ENCODE measurements at regions not wholly inside any gene's neighbourhood (a gene's known extent, or its start where the extent isn't known, plus 50 kb on each side); places are given as distances from the start of the nearest gene placed in this dataset.
A peak's percentile ranks its signal among the peaks of the same experiment; 100 is the strongest.
"Not testable (repeated sequence)": the region's sequence is repeated elsewhere in the genome, so short reads cannot be mapped to it uniquely, and the experiment has no call there.

GRCh38 chr10:30170814-30171213 is 111.4 kb upstream of the JCAD start:
- DNase-seq (ENCODE audit: low spot score): no peak

- DNase-seq (ENCODE audit: low spot score): no peak
These were observed 110.8 kb upstream of the JCAD start for GRCh38 chr10:30170146-30170545.

DNA sequence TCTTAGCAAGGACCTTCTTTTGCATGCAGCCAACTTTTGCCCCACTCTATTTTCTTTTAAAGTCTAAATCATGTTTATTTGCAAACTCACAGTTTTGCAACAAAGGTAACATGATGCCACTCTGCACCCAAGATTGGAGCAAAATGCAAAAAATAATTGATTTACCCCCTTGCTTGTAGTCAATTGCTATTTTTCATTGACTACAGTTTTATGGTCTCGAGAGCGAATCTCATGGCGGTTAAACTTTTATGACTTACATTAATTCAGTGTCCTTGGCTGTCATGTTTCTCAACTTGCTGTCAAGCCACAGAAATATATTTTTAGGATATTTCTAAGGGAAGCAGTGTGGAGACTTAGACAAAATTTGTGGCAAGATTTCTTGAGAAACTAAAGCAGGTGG is 110.0 kb upstream of the JCAD start:
- no peak for DNase-seq (ENCODE audit: low spot score)

- no peak for DNase-seq (ENCODE audit: low spot score)
These were observed 107.5 kb upstream of the JCAD start for GRCh38 chr10:30166929-30167328.

GRCh38 chr10:30163410-30163809 is 104.0 kb upstream of the JCAD start:
- DNase-seq (ENCODE audit: low spot score): not testable (repeated sequence)

DNA sequence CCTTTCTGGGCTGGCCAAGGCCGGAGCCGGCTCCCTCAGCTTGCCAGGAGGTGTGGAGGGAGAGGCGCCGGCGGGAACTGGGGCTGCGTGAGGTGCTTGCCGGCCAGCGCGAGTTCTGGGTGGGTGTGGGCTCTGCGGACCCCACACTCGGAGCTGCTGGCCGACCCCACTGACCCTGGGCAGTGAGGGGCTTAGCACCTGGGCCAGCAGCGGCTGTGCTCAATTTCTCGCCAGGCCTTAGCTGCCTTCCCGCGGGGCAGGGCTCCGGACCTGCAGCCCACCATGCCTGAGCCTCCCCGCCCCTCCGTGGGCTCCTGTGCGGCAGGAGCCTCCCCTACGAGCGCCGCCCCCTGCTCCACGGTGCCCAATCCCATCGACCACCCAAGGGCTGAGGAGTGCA is 103.4 kb upstream of the JCAD start:
- not testable (repeated sequence) for DNase-seq (ENCODE audit: low spot score)

GRCh38 chr10:30160271-30160982 is 101.0 kb upstream of the JCAD start:
- no peak for DNase-seq (ENCODE audit: low spot score)

GRCh38 chr10:30159614-30160013 is 100.2 kb upstream of the JCAD start:
- DNase-seq (ENCODE audit: low spot score): not testable (repeated sequence)

GRCh38 chr10:30158325-30158960 is 99.1 kb upstream of the JCAD start:
- DNase-seq (ENCODE audit: low spot score): no peak

GRCh38 chr10:30155401-30155800 is 96.0 kb upstream of the JCAD start:
- DNase-seq (ENCODE audit: low spot score): no peak

DNA sequence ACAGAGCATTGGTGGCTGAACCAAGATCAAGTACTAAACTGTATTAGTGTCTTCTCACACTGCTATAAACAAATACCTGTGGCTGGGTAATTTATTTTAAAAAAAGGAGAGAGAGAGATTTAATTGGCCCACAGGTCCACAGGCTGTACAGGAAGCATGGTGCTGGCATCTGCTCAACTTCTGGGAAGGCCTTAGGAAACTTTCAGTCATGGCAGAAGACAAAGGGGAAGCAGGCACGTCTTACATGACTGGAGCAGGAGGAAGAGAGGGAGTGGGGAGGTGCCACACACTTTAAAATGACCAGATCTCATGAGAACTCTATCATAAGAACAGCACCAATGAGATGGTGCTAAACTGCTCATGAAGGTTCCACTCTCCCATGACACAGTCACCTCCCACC is 95.2 kb upstream of the JCAD start:
- no peak for DNase-seq (ENCODE audit: low spot score)

- no peak for DNase-seq (ENCODE audit: low spot score)
These were observed 94.7 kb upstream of the JCAD start for GRCh38 chr10:30154126-30154525.

DNA sequence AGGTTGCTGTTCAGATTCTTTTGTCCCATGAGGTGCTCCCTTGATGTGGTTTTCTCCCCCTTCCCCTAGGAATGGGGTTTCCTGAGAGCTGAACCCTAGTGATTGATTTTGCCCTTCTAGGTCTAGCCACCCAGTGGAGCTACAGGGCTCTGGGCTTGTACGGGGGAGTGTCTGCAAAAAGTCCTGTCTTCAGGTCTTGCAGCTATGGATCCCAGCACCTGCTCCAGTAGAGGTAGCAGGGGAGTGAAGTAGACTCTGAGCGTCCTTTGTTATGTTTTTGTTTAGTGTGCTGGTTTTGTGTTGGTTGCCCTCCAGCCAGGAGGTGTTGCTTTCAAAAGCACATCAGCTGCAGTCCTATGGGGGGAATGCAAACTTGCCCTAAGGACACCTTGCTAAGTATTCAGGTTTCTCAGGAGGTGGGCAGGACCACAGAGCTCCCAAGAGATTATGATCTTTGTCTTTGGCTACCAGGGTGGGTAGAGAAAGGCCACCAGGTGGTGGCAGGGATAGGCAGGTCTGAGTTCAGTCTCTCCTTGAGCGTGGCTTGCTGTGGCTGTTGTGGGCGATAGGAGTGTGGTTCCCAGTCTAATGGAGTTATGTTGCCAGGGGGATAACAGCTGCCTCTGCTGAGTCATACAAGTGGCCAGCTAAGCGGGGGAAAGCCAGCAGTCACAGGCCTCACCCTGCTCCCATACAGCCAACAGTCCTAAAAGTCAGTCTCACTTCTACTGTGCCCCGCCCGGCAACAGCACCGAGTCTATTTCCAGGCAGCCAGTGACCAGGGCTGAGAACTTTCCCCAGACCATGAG is 92.4 kb upstream of the JCAD start:
- DNase-seq (ENCODE audit: low spot score): peak; percentile 23

DNA sequence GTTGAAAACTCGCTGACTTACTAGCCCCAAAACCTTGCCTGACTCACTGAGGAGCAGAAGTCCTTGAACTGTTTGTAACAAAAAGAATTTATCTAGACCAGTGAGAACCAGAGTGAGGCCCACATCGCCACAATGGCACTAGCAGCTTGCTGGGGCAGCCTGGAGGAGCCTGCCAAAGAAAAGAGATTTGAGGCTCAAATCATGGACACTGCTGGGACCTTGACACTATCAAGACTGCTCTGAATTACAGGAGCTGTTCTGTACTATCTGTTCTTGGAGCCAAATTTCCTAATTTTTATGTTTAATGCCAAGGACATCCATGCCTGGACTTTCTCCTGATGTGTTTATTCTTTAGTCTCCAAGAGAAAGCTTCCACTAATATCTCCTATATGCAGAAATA is 82.0 kb upstream of the JCAD start:
- DNase-seq (ENCODE audit: low spot score): no peak

DNA sequence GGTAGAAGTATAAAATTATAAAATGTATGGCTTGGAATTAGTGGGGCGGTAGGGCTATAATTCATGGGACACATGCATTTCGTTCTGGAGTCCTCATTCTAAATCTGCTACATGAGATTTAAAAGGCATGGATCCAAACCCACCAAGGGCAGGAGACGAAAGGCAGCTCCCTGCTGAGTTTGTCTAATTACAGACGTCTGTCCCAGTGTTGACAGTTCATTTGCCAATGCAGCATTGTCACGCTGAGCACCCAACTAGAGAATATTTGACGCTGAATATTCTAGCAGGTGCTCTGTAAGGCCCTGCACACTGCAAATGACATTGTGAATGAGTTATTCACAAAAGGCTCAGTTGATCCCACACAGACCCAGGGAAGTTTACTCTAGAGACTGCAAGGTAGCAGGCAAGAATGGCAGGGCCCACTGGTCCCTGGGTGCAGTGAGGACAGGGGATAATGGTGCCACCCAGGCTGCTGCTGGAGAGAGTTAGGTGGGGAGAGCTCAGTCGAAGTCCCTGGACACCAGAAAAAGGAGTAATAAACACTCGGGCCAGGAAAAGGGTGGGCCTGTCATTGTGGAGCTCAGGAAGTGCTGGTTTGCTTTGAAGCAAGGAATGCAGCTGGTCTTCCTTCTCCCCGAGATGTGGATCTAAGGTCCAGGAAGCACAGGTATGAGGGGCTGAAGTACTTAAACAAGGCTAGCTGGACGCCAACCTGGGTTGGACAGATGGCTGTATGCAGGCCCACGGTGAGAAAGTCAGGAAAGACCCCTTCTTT is 75.0 kb upstream of the JCAD start:
- DNase-seq (ENCODE audit: low spot score): no peak

DNA sequence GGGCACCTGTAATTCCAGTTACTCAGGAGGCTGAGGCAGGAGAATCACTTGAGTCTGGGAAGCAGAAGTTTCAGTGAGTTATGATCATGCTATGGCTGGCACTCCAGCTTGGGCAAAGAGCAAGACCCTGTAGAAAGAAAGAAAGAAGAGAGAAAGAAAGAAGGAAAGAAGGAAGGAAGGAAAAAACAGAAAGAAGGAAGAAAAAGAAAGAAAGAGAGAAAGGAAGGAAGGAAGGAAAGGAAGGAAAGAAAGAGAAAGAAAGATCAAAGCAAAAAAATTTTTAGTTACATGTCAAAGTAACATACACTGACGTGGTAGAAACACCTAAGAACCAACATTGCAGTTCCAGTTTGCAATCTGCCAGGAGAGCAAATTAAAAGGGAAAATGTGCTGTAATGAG is 73.8 kb upstream of the JCAD start:
- DNase-seq (ENCODE audit: low spot score): no peak

- not testable (repeated sequence) for DNase-seq (ENCODE audit: low spot score)
These were observed 72.0 kb upstream of the JCAD start for GRCh38 chr10:30131369-30131768.

GRCh38 chr10:30129326-30129725 is 69.9 kb upstream of the JCAD start:
- DNase-seq (ENCODE audit: low spot score): not testable (repeated sequence)

GRCh38 chr10:30127120-30127541 is 67.7 kb upstream of the JCAD start:
- no peak for DNase-seq (ENCODE audit: low spot score)

- no peak for DNase-seq (ENCODE audit: low spot score)
These were observed 66.1 kb upstream of the JCAD start for GRCh38 chr10:30125496-30125895.

GRCh38 chr10:30124704-30125103 is 65.3 kb upstream of the JCAD start:
- DNase-seq (ENCODE audit: low spot score): no peak

DNA sequence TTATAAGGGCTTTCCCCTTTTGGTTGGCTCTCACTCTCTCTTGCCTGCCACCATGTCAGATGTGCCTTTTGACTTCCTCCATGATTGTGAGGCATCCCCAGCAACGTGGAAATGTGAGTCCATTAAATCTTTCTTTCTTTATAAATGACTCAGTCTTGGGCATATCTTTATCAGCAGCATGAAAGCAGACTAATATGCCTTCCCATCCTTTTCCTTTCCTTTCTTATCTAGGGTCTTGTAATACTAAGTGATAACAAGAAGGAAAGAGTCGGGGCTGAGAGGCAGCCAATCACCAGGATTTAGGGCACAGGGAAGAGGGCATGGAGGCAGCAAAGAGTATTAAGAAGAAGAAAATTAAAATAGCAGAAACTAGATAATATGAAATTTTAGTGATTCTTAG is 62.0 kb upstream of the JCAD start:
- no peak for DNase-seq (ENCODE audit: low spot score)

Measured in RKO (cell line).